22Rv1 (cell line): ENCODE measurements at regions not wholly inside any gene's neighbourhood (a gene's known extent, or its start where the extent isn't known, plus 50 kb on each side); places are given as distances from the start of the nearest gene placed in this dataset.

Source experiments
- CTCF ChIP-seq: fragments of 450-650 bp; IDR thresholded peaks from 2 replicates; pipeline ENCODE4 v1.5.1; 2017; ENCODE audit warnings: mild to moderate bottlenecking
- ZFX ChIP-seq: fragments of 450-650 bp; IDR thresholded peaks from 2 replicates; pipeline ENCODE4 v1.6.1; 2017; ENCODE audit warnings: antibody characterized with exemption, borderline replicate concordance

- TF ChIP-seq CTCF (no peak), ZFX (no peak)
Observed at GRCh38 chr3:28947061-28947460, 333.8 kb upstream of the RBMS3 start.
